Keratinocyte (primary cell): ENCODE measurements at regions not wholly inside any gene's neighbourhood (a gene's known extent, or its start where the extent isn't known, plus 50 kb on each side); places are given as distances from the start of the nearest gene placed in this dataset.

Experiments used
- DNase-seq: peaks from one replicate; pipeline ENCODE4 v3.0.0-alpha.2; 2011; ENCODE audit warnings: low read depth, missing footprints, low spot score
- FAIRE-seq: peaks from 2 replicates; lab custom pipeline; 2011; peaks lifted over from hg19 to GRCh38; lab: Jason Lieb, UNC
- H2AFZ ChIP-seq: 2 replicates; pipeline ENCODE4 v1.6.0; 2012; ENCODE audit warnings: low read length, control low read depth, inconsistent platforms; ENCODE audit not compliant: control insufficient read depth
- H3K27ac ChIP-seq: 2 replicates; pipeline ENCODE4 v1.5.1; 2011; ENCODE audit warnings: low read length; ENCODE audit not compliant: control insufficient read depth, insufficient read depth
- H3K27me3 ChIP-seq: 3 replicates; pipeline ENCODE4 v1.6.0; 2011; ENCODE audit warnings: low read length; ENCODE audit not compliant: control insufficient read depth, insufficient read depth; ENCODE audit errors: extremely low read depth
- H3K36me3 ChIP-seq, 2 experiments: 2 replicates in 1 of 2; 3 replicates in 1 of 2; pipeline ENCODE4 v1.5.1; 2011; ENCODE audit warnings: low read length in 2 of 2, mild to moderate bottlenecking in 1 of 2; ENCODE audit not compliant: control insufficient read depth in 2 of 2, insufficient read depth in 2 of 2; ENCODE audit errors: extremely low read depth in 1 of 2
- H3K4me1 ChIP-seq: 3 replicates; pipeline ENCODE4 v1.5.1; 2011; ENCODE audit warnings: low read length; ENCODE audit not compliant: control insufficient read depth, insufficient read depth; ENCODE audit errors: extremely low read depth
- H3K4me2 ChIP-seq: 3 replicates; pipeline ENCODE4 v1.6.0; 2011; ENCODE audit warnings: low read depth, low read length; ENCODE audit not compliant: control insufficient read depth, insufficient read depth; ENCODE audit errors: extremely low read depth
- H3K4me3 ChIP-seq, 3 experiments: fragments of 200-600 bp in 1 of 3; sonication (generic) in 1 of 3; 2 replicates in 2 of 3; 3 replicates in 1 of 3; pipeline ENCODE4 v1.5.1; 2011 to 2016; ENCODE audit warnings: low read length in 3 of 3, mild to moderate bottlenecking in 3 of 3, control low read depth in 2 of 3, inconsistent platforms in 1 of 3, low read depth in 1 of 3, mixed read lengths in 1 of 3, mixed run types in 1 of 3, moderate library complexity in 1 of 3; ENCODE audit not compliant: control insufficient read depth in 2 of 3, insufficient read depth in 2 of 3; ENCODE audit errors: extremely low read depth in 1 of 3
- H3K79me2 ChIP-seq: 2 replicates; pipeline ENCODE4 v1.6.0; 2012; ENCODE audit warnings: low read length; ENCODE audit not compliant: control insufficient read depth, insufficient read depth
- H3K9ac ChIP-seq: 3 replicates; pipeline ENCODE4 v1.6.0; 2011; ENCODE audit warnings: low read length; ENCODE audit not compliant: control insufficient read depth, insufficient read depth; ENCODE audit errors: extremely low read depth
- H3K9me1 ChIP-seq: 3 replicates; pipeline ENCODE4 v1.6.0; 2011; ENCODE audit warnings: low read length; ENCODE audit not compliant: control insufficient read depth, insufficient read depth; ENCODE audit errors: extremely low read depth
- H3K9me3 ChIP-seq: 2 replicates; pipeline ENCODE4 v1.5.1; 2012; ENCODE audit warnings: low read depth, low read length; ENCODE audit not compliant: control insufficient read depth
- H4K20me1 ChIP-seq: 3 replicates; pipeline ENCODE4 v1.6.0; 2011; ENCODE audit warnings: low read length; ENCODE audit not compliant: control insufficient read depth, insufficient read depth; ENCODE audit errors: extremely low read depth
- CTCF ChIP-seq, 3 experiments: IDR thresholded peaks in 1 of 3; conservative IDR thresholded peaks in 1 of 3; optimal IDR thresholded peaks in 1 of 3; 2 replicates in 2 of 3; 3 replicates in 1 of 3; pipeline versions ENCODE3 to v1.5.1; 2011; ENCODE audit warnings: low read length in 3 of 3, mild to moderate bottlenecking in 3 of 3, moderate library complexity in 2 of 3, control low read depth in 1 of 3, inconsistent platforms in 1 of 3; ENCODE audit not compliant: insufficient read depth in 2 of 3; ENCODE audit errors: extremely low read depth in 1 of 3
- EZH2 ChIP-seq: IDR thresholded peaks from one replicate; pipeline ENCODE4 v1.6.1; 2012; ENCODE audit warnings: inconsistent platforms, mild to moderate bottlenecking, low read length, moderate library complexity
- dilution Hi-C: fragments of 300-500 bp; cut with MboI; formaldehyde crosslinking; loops from one replicate; pipeline ENCODE4 v1.7.0; 2020; ENCODE audit warnings: low sequenced_read_pairs; ENCODE audit not compliant: extremely low pct_ligation_motif_present

GRCh38 chr7:84412161-84412969 is 217.8 kb upstream of the SEMA3A start:
- Histone ChIP-seq H3K27ac (peak overlapping the region; percentile 86), H2AFZ (peak overlapping the region; percentile 28), H3K79me2 (no peaks in the 10 kb centered on the region), H3K9me3 (no peaks in the 10 kb centered on the region), H3K27me3 (no peaks in the 10 kb centered on the region), H4K20me1 (no peaks in the 10 kb centered on the region), H3K9ac (peak overlapping the region; percentile 34), H3K9me1 (no peaks in the 10 kb centered on the region), H3K4me1 (peaks cover 9% of the 10 kb centered on the region), H3K4me3 (no peak overlapping the region), H3K36me3 (no peaks in the 10 kb centered on the region), H3K4me2 (peak overlapping the region; percentile 59)
- FAIRE-seq (peak; percentile 95), DNase-seq (peak; percentile 58)
- dilution Hi-C loops, result no loop called here
- TF ChIP-seq CTCF (optimal IDR thresholded peaks at IDR 0.05 in 1 of 3, IDR thresholded peaks at IDR 0.05 in 1 of 3, conservative IDR thresholded peaks at IDR 0.05 in 1 of 3; ENCODE audit: extremely low read depth in 1 of 3, insufficient read depth in 2 of 3, low read length in 3 of 3) (no peak), EZH2 (no peak)

GRCh38 chr7:84399661-84400060 is 205.1 kb upstream of the SEMA3A start:
- Histone ChIP-seq H3K4me2 (no peak overlapping the region), H3K9ac (no peak overlapping the region), H2AFZ (no peak overlapping the region), H4K20me1 (no peaks in the 10 kb centered on the region), H3K9me3 (peaks cover 1% of the 10 kb centered on the region), H3K79me2 (no peaks in the 10 kb centered on the region), H3K36me3 (no peaks in the 10 kb centered on the region), H3K9me1 (no peaks in the 10 kb centered on the region), H3K4me3 (no peak overlapping the region), H3K27me3 (no peaks in the 10 kb centered on the region), H3K27ac (no peak overlapping the region), H3K4me1 (no peaks in the 10 kb centered on the region)
- dilution Hi-C loops, result no loop called here
- TF ChIP-seq CTCF (optimal IDR thresholded peaks at IDR 0.05 in 1 of 3, IDR thresholded peaks at IDR 0.05 in 1 of 3, conservative IDR thresholded peaks at IDR 0.05 in 1 of 3; ENCODE audit: extremely low read depth in 1 of 3, insufficient read depth in 2 of 3, low read length in 3 of 3) (no peak), EZH2 (no peak)
- DNase-seq, result no peak
- no peak for FAIRE-seq
